ENCODE measurements at regions not wholly inside any gene's neighbourhood (a gene's known extent, or its start where the extent isn't known, plus 50 kb on each side); places are given as distances from the start of the nearest gene placed in this dataset.

- DNase-seq = no peak
These were observed 522.5 kb upstream of the AGTR1 start for GRCh38 chr3:148175214-148175613.

- DNase-seq = no peak
These were observed 519.2 kb upstream of the AGTR1 start for GRCh38 chr3:148178503-148178902.

GRCh38 chr3:148184798-148185197 lies 512.9 kb upstream of the AGTR1 start:
- no peak for DNase-seq

GRCh38 chr3:148186881-148187280 lies 510.8 kb upstream of the AGTR1 start:
- DNase-seq = no peak

- DNase-seq = no peak
These were observed 510.4 kb upstream of the AGTR1 start for GRCh38 chr3:148187296-148187695.

- DNase-seq = no peak
These were observed 507.2 kb upstream of the AGTR1 start for GRCh38 chr3:148190441-148190990.

- DNase-seq = no peak
These were observed 505.7 kb upstream of the AGTR1 start for GRCh38 chr3:148191966-148192365.

GRCh38 chr3:148197061-148197460 lies 500.6 kb upstream of the AGTR1 start:
- no peak for DNase-seq

GRCh38 chr3:148202386-148202785 lies 495.3 kb upstream of the AGTR1 start:
- no peak for DNase-seq

- DNase-seq = no peak
These were observed 494.2 kb upstream of the AGTR1 start for GRCh38 chr3:148203297-148204010.

- no peak for DNase-seq
These were observed 493.6 kb upstream of the AGTR1 start for GRCh38 chr3:148204131-148204530.

- no peak for DNase-seq
These were observed 491.7 kb upstream of the AGTR1 start for GRCh38 chr3:148205977-148206376.

GRCh38 chr3:148206446-148206845 lies 491.3 kb upstream of the AGTR1 start:
- no peak for DNase-seq

GRCh38 chr3:148208975-148209374 lies 488.7 kb upstream of the AGTR1 start:
- no peak for DNase-seq

GRCh38 chr3:148211725-148212124 lies 486.0 kb upstream of the AGTR1 start:
- DNase-seq = no peak

GRCh38 chr3:148214705-148215104 lies 483.0 kb upstream of the AGTR1 start:
- no peak for DNase-seq

- no peak for DNase-seq
These were observed 480.4 kb upstream of the AGTR1 start for GRCh38 chr3:148217317-148217716.

GRCh38 chr3:148218222-148218621 lies 479.5 kb upstream of the AGTR1 start:
- DNase-seq = no peak

GRCh38 chr3:148219999-148220398 lies 477.7 kb upstream of the AGTR1 start:
- DNase-seq = no peak

GRCh38 chr3:148221303-148221702 lies 476.4 kb upstream of the AGTR1 start:
- no peak for DNase-seq

- DNase-seq = no peak
These were observed 474.4 kb upstream of the AGTR1 start for GRCh38 chr3:148223266-148223665.

- no peak for DNase-seq
These were observed 471.5 kb upstream of the AGTR1 start for GRCh38 chr3:148226246-148226645.

GRCh38 chr3:148227534-148227933 lies 470.2 kb upstream of the AGTR1 start:
- DNase-seq = no peak

GRCh38 chr3:148229107-148229506 lies 468.6 kb upstream of the AGTR1 start:
- DNase-seq = no peak

- no peak for DNase-seq
These were observed 467.2 kb upstream of the AGTR1 start for GRCh38 chr3:148230473-148230872.
